GM18505 (cell line): ENCODE measurements at regions not wholly inside any gene's neighbourhood (a gene's known extent, or its start where the extent isn't known, plus 50 kb on each side); places are given as distances from the start of the nearest gene placed in this dataset.

Experiments
- ATAC-seq: cut with Tn5 transposase; IDR thresholded peaks from one replicate; pipeline ENCODE4 v1.9.1; 2021; ENCODE audit not compliant: unreplicated experiment
- POLR2A ChIP-seq: IDR thresholded peaks from 4 replicates; pipeline ENCODE4 v1.6.1; 2011; ENCODE audit warnings: borderline replicate concordance; ENCODE audit not compliant: insufficient read depth, insufficient read length; ENCODE audit errors: extremely low read depth

- no peak for TF ChIP-seq POLR2A
- no peak for ATAC-seq
Measured at GRCh38 chr5:57784121-57784520, 301.5 kb upstream of the ACTBL2 start.

GRCh38 chr5:57783693-57784092, 301.1 kb upstream of the ACTBL2 start:
- TF ChIP-seq POLR2A = no peak
- ATAC-seq = no peak

GRCh38 chr5:57780961-57781325, 298.3 kb upstream of the ACTBL2 start:
- no peak for TF ChIP-seq POLR2A
- no peak for ATAC-seq

- no peak for ATAC-seq
- no peak for TF ChIP-seq POLR2A
Measured at GRCh38 chr5:57780306-57780960, 297.8 kb upstream of the ACTBL2 start.

GRCh38 chr5:57779383-57780223, 297.0 kb upstream of the ACTBL2 start:
- no peak for TF ChIP-seq POLR2A
- no peak for ATAC-seq

- no peak for TF ChIP-seq POLR2A
- ATAC-seq = no peak
Measured at GRCh38 chr5:57778501-57779091, 296.0 kb upstream of the ACTBL2 start.

GRCh38 chr5:57777174-57777581, 294.6 kb upstream of the ACTBL2 start:
- ATAC-seq = no peak
- no peak for TF ChIP-seq POLR2A

- TF ChIP-seq POLR2A = no peak
- no peak for ATAC-seq
Measured at GRCh38 chr5:57776035-57776434, 293.4 kb upstream of the ACTBL2 start.

GRCh38 chr5:57774439-57774838, 291.8 kb upstream of the ACTBL2 start:
- TF ChIP-seq POLR2A = no peak
- ATAC-seq = no peak

- no peak for TF ChIP-seq POLR2A
Measured at GRCh38 chr5:57772512-57772911, 289.9 kb upstream of the ACTBL2 start.

GRCh38 chr5:57770039-57770438, 287.4 kb upstream of the ACTBL2 start:
- no peak for TF ChIP-seq POLR2A
- no peak for ATAC-seq

More at GRCh38 chr5:57772512-57772911, 289.9 kb upstream of the ACTBL2 start:
- ATAC-seq = no peak

GRCh38 chr5:57768745-57769144, 286.1 kb upstream of the ACTBL2 start:
- no peak for TF ChIP-seq POLR2A
- ATAC-seq = no peak

- ATAC-seq = no peak
- TF ChIP-seq POLR2A = no peak
Measured at GRCh38 chr5:57764479-57765089, 282.0 kb upstream of the ACTBL2 start.
